K562 (cell line): ENCODE measurements at regions not wholly inside any gene's neighbourhood (a gene's known extent, or its start where the extent isn't known, plus 50 kb on each side); places are given as distances from the start of the nearest gene placed in this dataset.

ENCODE experiments used
- CHD1 ChIP-seq: fragments of 200-600 bp; sonication (generic); IDR thresholded peaks from one replicate; pipeline ENCODE4 v1.6.1; 2012; ENCODE audit warnings: mild to moderate bottlenecking, moderate library complexity, low read length, inconsistent platforms
- SRSF9 ChIP-seq: fragments of 200-400 bp; formaldehyde crosslinking; IDR thresholded peaks from 2 replicates; pipeline ENCODE4 v1.6.1; 2017; ENCODE audit warnings: low read depth, low read length, borderline replicate concordance
- ZKSCAN3 ChIP-seq: fragments of 250-450 bp; sonication (Bioruptor Pico); IDR thresholded peaks from 2 replicates; pipeline ENCODE4 v1.4.0; 2020

GRCh38 chr4:65193985-65194384, 476.3 kb downstream of the EPHA5 start:
- TF ChIP-seq SRSF9 = no peak
- TF ChIP-seq ZKSCAN3 (CRISPR knock-in tag) = no peak
- TF ChIP-seq CHD1 = no peak
